HCT116 (cell line): ENCODE measurements at regions not wholly inside any gene's neighbourhood (a gene's known extent, or its start where the extent isn't known, plus 50 kb on each side); places are given as distances from the start of the nearest gene placed in this dataset.

Experiments used
- ATAC-seq: fragments of 200-7000 bp; cut with Tn5 transposase; 2 replicates; pipeline ENCODE4 v1.9.1; 2020; ENCODE audit warnings: mild to moderate bottlenecking, moderate library complexity
- BruUV-seq: library from RNA; stranded (reverse); fragments of 400-500 nt; replicated peaks from 2 replicates; lab custom pipeline; 2021; lab: Mats Ljungman, UMichigan
- CTCF ChIA-PET: fragments of 300-600 bp; sonication (Branson Sonifier 250); formaldehyde crosslinking; loops from one replicate; lab custom pipeline; 2021; ENCODE audit warnings: antibody characterized with exemption; lab: Charles Lee
- POLR2A ChIA-PET: fragments of 300-600, 350-600 bp; sonication (Branson Sonifier 250); formaldehyde crosslinking; loops from one replicate; lab custom pipeline; 2021; ENCODE audit warnings: antibody characterized with exemption; lab: Charles Lee
- RAD21 ChIA-PET, 2 experiments: fragments of 300-600 bp; sonication (Branson Sonifier 250); formaldehyde crosslinking; loops; one replicate each; lab custom pipeline; 2023; ENCODE audit warnings: low total read pairs in 2 of 2; ENCODE audit not compliant: uncharacterized antibody in 2 of 2, unreplicated experiment in 2 of 2, low non-redundant PET in 1 of 2; lab: Charles Lee
- DNase-seq: peaks from one replicate; pipeline ENCODE4 v3.0.0-alpha.2; 2010; ENCODE audit warnings: low read depth, low spot score
- H2AFZ ChIP-seq: fragments of 200-600 bp; shearing (Covaris generic), sonication (generic); 2 replicates; pipeline ENCODE4 v1.6.1; 2017; ENCODE audit warnings: low read depth, mixed run types, mixed read lengths, antibody characterized with exemption, low read length; ENCODE audit not compliant: poor library complexity, severe bottlenecking
- H3K27ac ChIP-seq: 2 replicates; pipeline ENCODE4 v1.5.1; 2012; ENCODE audit warnings: low read depth, low read length
- H3K27me3 ChIP-seq: fragments of 200-600 bp; sonication (generic); 2 replicates; pipeline ENCODE4 v1.6.1; 2016; ENCODE audit warnings: mixed run types, low read length, mixed read lengths; ENCODE audit not compliant: insufficient read depth
- H3K36me3 ChIP-seq, 2 experiments: fragments of 200-500 bp in 1 of 2; fragments of 200-600 bp in 1 of 2; sonication (Bioruptor generic) in 1 of 2; sonication (generic) in 1 of 2; 2 replicates each; pipeline versions ENCODE4 v1.5.1 to v1.6.1; 2014 to 2016; ENCODE audit warnings: low read length in 2 of 2, inconsistent platforms in 1 of 2, mixed read lengths in 1 of 2, mixed run types in 1 of 2; ENCODE audit not compliant: insufficient read depth in 2 of 2, control insufficient read depth in 1 of 2
- H3K4me1 ChIP-seq, 2 experiments: fragments of 200-600 bp in 1 of 2; sonication (generic) in 1 of 2; 2 replicates each; pipeline versions ENCODE4 v1.5.1 to v1.6.1; 2012 to 2017; ENCODE audit warnings: low read length in 2 of 2, inconsistent platforms in 1 of 2, mild to moderate bottlenecking in 1 of 2, mixed read lengths in 1 of 2, mixed run types in 1 of 2, moderate library complexity in 1 of 2; ENCODE audit not compliant: insufficient read depth in 2 of 2, control insufficient read depth in 1 of 2
- H3K4me2 ChIP-seq: fragments of 200-600 bp; sonication (generic); 2 replicates; pipeline ENCODE4 v1.6.1; 2017; ENCODE audit warnings: mixed run types, low read length, mixed read lengths
- H3K4me3 ChIP-seq, 2 experiments: fragments of 200-600 bp in 1 of 2; sonication (generic) in 1 of 2; replicated peaks in 1 of 2; 2 replicates each; pipeline ENCODE4 v1.5.1; 2011 to 2016; ENCODE audit warnings: low read length in 2 of 2, control low read depth in 1 of 2, low read depth in 1 of 2, mild to moderate bottlenecking in 1 of 2, mixed read lengths in 1 of 2, mixed run types in 1 of 2
- H3K79me2 ChIP-seq: fragments of 200-600 bp; sonication (generic); 2 replicates; pipeline ENCODE4 v1.6.1; 2017; ENCODE audit warnings: mild to moderate bottlenecking, mixed run types, low read length, moderate library complexity, mixed read lengths; ENCODE audit not compliant: insufficient read depth
- H3K9ac ChIP-seq: fragments of 200-600 bp; sonication (generic); 2 replicates; pipeline ENCODE4 v1.6.1; 2016; ENCODE audit warnings: low read length, mixed read lengths
- H3K9me2 ChIP-seq: fragments of 200-600 bp; sonication (generic), shearing (Covaris generic); 2 replicates; pipeline ENCODE4 v1.6.1; 2017; ENCODE audit warnings: mixed run types, mild to moderate bottlenecking, moderate library complexity; ENCODE audit not compliant: insufficient read depth
- H3K9me3 ChIP-seq, 2 experiments: fragments of 200-500 bp in 1 of 2; fragments of 200-600 bp in 1 of 2; sonication (Bioruptor generic) in 1 of 2; sonication (generic) in 1 of 2; 2 replicates each; pipeline ENCODE4 v1.6.1; 2014 to 2017; ENCODE audit warnings: low read length in 2 of 2, mixed read lengths in 2 of 2, inconsistent platforms in 1 of 2, low read depth in 1 of 2, mild to moderate bottlenecking in 1 of 2, mixed run types in 1 of 2, moderate library complexity in 1 of 2; ENCODE audit not compliant: control insufficient read depth in 1 of 2, insufficient read depth in 1 of 2
- H4K20me1 ChIP-seq: fragments of 200-600 bp; sonication (generic), shearing (Covaris generic); 2 replicates; pipeline ENCODE4 v1.6.1; 2017; ENCODE audit warnings: mixed run types, mild to moderate bottlenecking, moderate library complexity; ENCODE audit not compliant: insufficient read depth
- ATF3 ChIP-seq: IDR thresholded peaks from 2 replicates; pipeline ENCODE4 v1.6.1; 2012
- CEBPB ChIP-seq: IDR thresholded peaks from 2 replicates; pipeline ENCODE4 v1.6.1; 2012; ENCODE audit warnings: low read depth
- EGR1 ChIP-seq: IDR thresholded peaks from 2 replicates; pipeline ENCODE4 v1.6.1; 2012; ENCODE audit warnings: low read depth
- ELF1 ChIP-seq: IDR thresholded peaks from 2 replicates; pipeline ENCODE4 v1.6.1; 2012; ENCODE audit warnings: low read depth, borderline replicate concordance
- EZH2phosphoT487 ChIP-seq: fragments of 200-600 bp; IDR thresholded peaks from 2 replicates; pipeline ENCODE4 v1.6.1; 2018; ENCODE audit warnings: antibody characterized with exemption, borderline replicate concordance
- FOSL1 ChIP-seq: IDR thresholded peaks from 2 replicates; pipeline ENCODE4 v1.6.1; 2012; ENCODE audit warnings: low read depth
- POLR2AphosphoS5 ChIP-seq: IDR thresholded peaks from 2 replicates; pipeline ENCODE4 v1.6.1; 2011; ENCODE audit warnings: mild to moderate bottlenecking, low read depth, low read length, moderate library complexity
- RAD21 ChIP-seq: IDR thresholded peaks from 2 replicates; pipeline ENCODE4 v1.6.1; 2012; ENCODE audit warnings: low read depth, mild to moderate bottlenecking
- REST ChIP-seq: IDR thresholded peaks from 2 replicates; pipeline ENCODE4 v1.6.1; 2012; ENCODE audit warnings: low read depth
- SP1 ChIP-seq: IDR thresholded peaks from 2 replicates; pipeline ENCODE4 v1.6.1; 2012; ENCODE audit warnings: low read depth
- TCF7L2 ChIP-seq: IDR thresholded peaks from 2 replicates; pipeline ENCODE4 v1.7.0; 2011; ENCODE audit warnings: borderline replicate concordance, inconsistent platforms; ENCODE audit not compliant: insufficient read depth, insufficient read length; ENCODE audit errors: extremely low read depth
- ZFX ChIP-seq: fragments of 450-650 bp; IDR thresholded peaks from 2 replicates; pipeline ENCODE4 v1.6.1; 2017
- intact Hi-C: fragments of 100-400 bp; cut with micrococcal nuclease; formaldehyde crosslinking; loops from 2 replicates; pipeline ENCODE4 v1.10.0; 2022

GRCh38 chr2:217655651-217656050 is 347.1 kb downstream of the TNS1 start:
- Histone ChIP-seq H2AFZ (no peak overlapping the region), H3K9me3 (no peaks in the 10 kb centered on the region), H4K20me1 (no peaks in the 10 kb centered on the region), H3K79me2 (no peaks in the 10 kb centered on the region)
- TF ChIP-seq EZH2phosphoT487 = no peak
- TF ChIP-seq CEBPB = no peak
- TF ChIP-seq ZFX = no peak
- TF ChIP-seq REST = no peak
- TF ChIP-seq ATF3 = no peak
- TF ChIP-seq POLR2AphosphoS5 = no peak
- no peak for TF ChIP-seq TCF7L2
- no peak for TF ChIP-seq EGR1
- TF ChIP-seq SP1 = no peak
- no peak for TF ChIP-seq FOSL1
- no peak for TF ChIP-seq ELF1
- no peak for TF ChIP-seq RAD21
- TF ChIP-seq, all 23 proteins: peak for 0
- H3K4me2 ChIP-seq = no peak overlapping the region
- no peak overlapping the region for H3K27ac ChIP-seq
- peaks cover 7 to 19% of the 10 kb centered on the region in 2 experiments; a peak in 3 of 4 replicates for H3K4me1 ChIP-seq
- no peak overlapping the region for H3K9ac ChIP-seq
- no peak overlapping the region for H3K4me3 ChIP-seq
- DNase-seq (no peak), ATAC-seq (no peak)
- no peaks in the 10 kb centered on the region for H3K9me2 ChIP-seq
- ChIA-PET RAD21 (no interaction called here), CTCF (no interaction called here), POLR2A (no interaction called here)
- intact Hi-C loops = no loop called here
- no TSS peak for BruUV-seq
- no peaks in the 10 kb centered on the region for H3K36me3 ChIP-seq
- H3K27me3 ChIP-seq = peaks cover 34% of the 10 kb centered on the region
